ENCODE measurements at regions not wholly inside any gene's neighbourhood (a gene's known extent, or its start where the extent isn't known, plus 50 kb on each side); places are given as distances from the start of the nearest gene placed in this dataset.

- TF ChIP-seq ZFX (IDR thresholded peaks at IDR 0.05; ENCODE audit: borderline replicate concordance) (no peak), CTCF (IDR thresholded peaks at IDR 0.05) (no peak)
Observed at GRCh38 chr7:125084196-125084595, 154.6 kb upstream of the POT1 start.
